AG04449 (cell line): ENCODE measurements at regions not wholly inside any gene's neighbourhood (a gene's known extent, or its start where the extent isn't known, plus 50 kb on each side); places are given as distances from the start of the nearest gene placed in this dataset.

Source experiments
- CTCF ChIA-PET: fragments of 350-600 bp; formaldehyde crosslinking; extraction: SDS; loops from one replicate; lab custom pipeline; 2021; ENCODE audit warnings: antibody characterized with exemption; lab: Yijun Ruan, JAX
- POLR2A ChIA-PET: fragments of 400-600, 350-600 bp; formaldehyde crosslinking; extraction: SDS; loops from one replicate; lab custom pipeline; 2020; ENCODE audit warnings: antibody characterized with exemption, inconsistent platforms; lab: Yijun Ruan, JAX
- DNase-seq: peaks from one replicate; pipeline ENCODE4 v3.0.0-alpha.2; 2010; ENCODE audit warnings: low read depth, low spot score
- H3K4me3 ChIP-seq: 2 replicates; pipeline ENCODE4 v1.5.1; 2011; ENCODE audit warnings: low read depth, mild to moderate bottlenecking, control low read depth, low read length
- CTCF ChIP-seq: IDR thresholded peaks from one replicate; pipeline ENCODE4 v1.5.1; 2011; ENCODE audit warnings: mild to moderate bottlenecking, moderate library complexity, low read length, control low read depth, inconsistent platforms; ENCODE audit not compliant: insufficient read depth; ENCODE audit errors: missing control alignments

- ChIA-PET POLR2A (no interaction called here), CTCF (no interaction called here)
- DNase-seq: no peak
- H3K4me3 ChIP-seq: no peak overlapping the region
- TF ChIP-seq CTCF: no peak
Observed at GRCh38 chr15:91783008-91783407, 70.5 kb upstream of the SLCO3A1 start.

- TF ChIP-seq CTCF: no peak
- POLR2A ChIA-PET: no interaction called here
- CTCF ChIA-PET: no interaction called here
- no peak overlapping the region for H3K4me3 ChIP-seq
- no peak for DNase-seq
Observed at GRCh38 chr15:91783451-91783850, 70.1 kb upstream of the SLCO3A1 start.

- ChIA-PET POLR2A (no interaction called here), CTCF (no interaction called here)
- no peak for TF ChIP-seq CTCF
- H3K4me3 ChIP-seq: no peak overlapping the region
- DNase-seq: no peak
Observed at GRCh38 chr15:91784973-91785709, 68.4 kb upstream of the SLCO3A1 start.

GRCh38 chr15:91787198-91787597 is 66.3 kb upstream of the SLCO3A1 start:
- H3K4me3 ChIP-seq: no peak overlapping the region
- CTCF ChIA-PET: no interaction called here
- POLR2A ChIA-PET: no interaction called here
- TF ChIP-seq CTCF: no peak
- DNase-seq: no peak

GRCh38 chr15:91789136-91789535 is 64.4 kb upstream of the SLCO3A1 start:
- no peak for DNase-seq
- TF ChIP-seq CTCF: no peak
- ChIA-PET CTCF (no interaction called here), POLR2A (no interaction called here)
- H3K4me3 ChIP-seq: no peak overlapping the region

- no peak for TF ChIP-seq CTCF
- ChIA-PET CTCF (no interaction called here), POLR2A (no interaction called here)
- no peak for DNase-seq
- H3K4me3 ChIP-seq: no peak overlapping the region
Observed at GRCh38 chr15:91790836-91791235, 62.7 kb upstream of the SLCO3A1 start.
